ENCODE measurements at regions not wholly inside any gene's neighbourhood (a gene's known extent, or its start where the extent isn't known, plus 50 kb on each side); places are given as distances from the start of the nearest gene placed in this dataset.

- no peak for TF ChIP-seq Cebpa-rat (IDR thresholded peaks at IDR 0.05)
- H3K4me2 ChIP-seq: no peak overlapping the region
- no peaks in the 10 kb centered on the region for H3K27me3 ChIP-seq
- H3K4me3 ChIP-seq: no peak overlapping the region
- H3K36me3 ChIP-seq: no peaks in the 10 kb centered on the region
- H4K20me1 ChIP-seq: peaks cover 7% of the 10 kb centered on the region; the same call in 1 of the 2 replicates
- H3K9ac ChIP-seq: no peak overlapping the region
- no peaks in the 10 kb centered on the region for H3K9me3 ChIP-seq
- H3K4me1 ChIP-seq: peaks cover 9% of the 10 kb centered on the region; the same call in 1 of the 2 replicates
- no peak overlapping the region for H3K27ac ChIP-seq
Measured at GRCh38 chr11:134481135-134481534, 69.1 kb upstream of the B3GAT1 start.

GRCh38 chr11:134480136-134480712 is 68.2 kb upstream of the B3GAT1 start:
- Histone ChIP-seq H3K27ac (no peak overlapping the region), H3K27me3 (no peaks in the 10 kb centered on the region), H3K9ac (no peak overlapping the region), H4K20me1 (peaks cover 13% of the 10 kb centered on the region; the same call in 1 of the 2 replicates), H3K4me1 (peaks cover 9% of the 10 kb centered on the region; the same call in 1 of the 2 replicates), H3K9me3 (no peaks in the 10 kb centered on the region), H3K4me2 (no peak overlapping the region), H3K4me3 (no peak overlapping the region), H3K36me3 (no peaks in the 10 kb centered on the region)
- no peak for TF ChIP-seq Cebpa-rat (IDR thresholded peaks at IDR 0.05)

GRCh38 chr11:134479206-134480135 is 67.4 kb upstream of the B3GAT1 start:
- Histone ChIP-seq H3K36me3 (no peaks in the 10 kb centered on the region), H3K27ac (no peak overlapping the region), H3K27me3 (no peaks in the 10 kb centered on the region), H4K20me1 (peaks cover 13% of the 10 kb centered on the region; the same call in 1 of the 2 replicates), H3K9me3 (no peaks in the 10 kb centered on the region), H3K9ac (no peak overlapping the region), H3K4me2 (no peak overlapping the region), H3K4me1 (peaks cover 9% of the 10 kb centered on the region; the same call in 1 of the 2 replicates), H3K4me3 (no peak overlapping the region)
- no peak for TF ChIP-seq Cebpa-rat (IDR thresholded peaks at IDR 0.05)

- no peak for TF ChIP-seq Cebpa-rat (IDR thresholded peaks at IDR 0.05)
- no peaks in the 10 kb centered on the region for H3K36me3 ChIP-seq
- peaks cover 9% of the 10 kb centered on the region; the same call in 1 of the 2 replicates for H3K4me1 ChIP-seq
- H3K9ac ChIP-seq: no peak overlapping the region
- peaks cover 13% of the 10 kb centered on the region; the same call in 1 of the 2 replicates for H4K20me1 ChIP-seq
- no peaks in the 10 kb centered on the region for H3K9me3 ChIP-seq
- H3K4me3 ChIP-seq: no peak overlapping the region
- no peaks in the 10 kb centered on the region for H3K27me3 ChIP-seq
- H3K27ac ChIP-seq: no peak overlapping the region
- H3K4me2 ChIP-seq: no peak overlapping the region
Measured at GRCh38 chr11:134478611-134479010, 66.6 kb upstream of the B3GAT1 start.

- H4K20me1 ChIP-seq: peaks cover 13% of the 10 kb centered on the region; the same call in 1 of the 2 replicates
- no peak overlapping the region for H3K4me3 ChIP-seq
- H3K9ac ChIP-seq: no peak overlapping the region
- no peaks in the 10 kb centered on the region for H3K36me3 ChIP-seq
- H3K4me2 ChIP-seq: no peak overlapping the region
- no peaks in the 10 kb centered on the region for H3K9me3 ChIP-seq
- H3K27ac ChIP-seq: no peak overlapping the region
- H3K4me1 ChIP-seq: peaks cover 12% of the 10 kb centered on the region
- TF ChIP-seq Cebpa-rat (IDR thresholded peaks at IDR 0.05): no peak
- no peaks in the 10 kb centered on the region for H3K27me3 ChIP-seq
Measured at GRCh38 chr11:134478176-134478575, 66.1 kb upstream of the B3GAT1 start.

- Histone ChIP-seq H3K9me3 (no peaks in the 10 kb centered on the region), H3K4me1 (peaks cover 19% of the 10 kb centered on the region), H3K36me3 (no peaks in the 10 kb centered on the region), H4K20me1 (peaks cover 13% of the 10 kb centered on the region; the same call in 1 of the 2 replicates), H3K4me3 (no peak overlapping the region), H3K27ac (no peak overlapping the region), H3K9ac (no peak overlapping the region), H3K27me3 (no peaks in the 10 kb centered on the region), H3K4me2 (no peak overlapping the region)
- TF ChIP-seq Cebpa-rat (IDR thresholded peaks at IDR 0.05): no peak
Measured at GRCh38 chr11:134477486-134477885, 65.4 kb upstream of the B3GAT1 start.

- no peaks in the 10 kb centered on the region for H3K9me3 ChIP-seq
- H4K20me1 ChIP-seq: peaks cover 13% of the 10 kb centered on the region; the same call in 1 of the 2 replicates
- no peak overlapping the region for H3K27ac ChIP-seq
- H3K4me1 ChIP-seq: peaks cover 28% of the 10 kb centered on the region
- no peaks in the 10 kb centered on the region for H3K27me3 ChIP-seq
- no peak overlapping the region for H3K4me2 ChIP-seq
- H3K36me3 ChIP-seq: no peaks in the 10 kb centered on the region
- H3K9ac ChIP-seq: no peak overlapping the region
- H3K4me3 ChIP-seq: no peak overlapping the region
- TF ChIP-seq Cebpa-rat (IDR thresholded peaks at IDR 0.05): no peak
Measured at GRCh38 chr11:134476435-134477021, 64.5 kb upstream of the B3GAT1 start.

GRCh38 chr11:134475951-134476350 is 63.9 kb upstream of the B3GAT1 start:
- Histone ChIP-seq H4K20me1 (peaks cover 13% of the 10 kb centered on the region; the same call in 1 of the 2 replicates), H3K4me2 (no peak overlapping the region), H3K4me1 (peaks cover 34% of the 10 kb centered on the region), H3K27ac (no peak overlapping the region), H3K36me3 (no peaks in the 10 kb centered on the region), H3K4me3 (no peak overlapping the region), H3K27me3 (no peaks in the 10 kb centered on the region), H3K9ac (no peak overlapping the region), H3K9me3 (no peaks in the 10 kb centered on the region)
- TF ChIP-seq Cebpa-rat (IDR thresholded peaks at IDR 0.05): no peak

GRCh38 chr11:134474942-134475341 is 62.9 kb upstream of the B3GAT1 start:
- no peak overlapping the region for H3K4me2 ChIP-seq
- H3K4me3 ChIP-seq: no peak overlapping the region
- no peak overlapping the region for H3K27ac ChIP-seq
- H3K4me1 ChIP-seq: peaks cover 44% of the 10 kb centered on the region
- TF ChIP-seq Cebpa-rat (IDR thresholded peaks at IDR 0.05): no peak
- no peaks in the 10 kb centered on the region for H3K36me3 ChIP-seq
- peaks cover 13% of the 10 kb centered on the region; the same call in 1 of the 2 replicates for H4K20me1 ChIP-seq
- H3K9me3 ChIP-seq: no peaks in the 10 kb centered on the region
- H3K27me3 ChIP-seq: no peaks in the 10 kb centered on the region
- no peak overlapping the region for H3K9ac ChIP-seq
